ENCODE measurements at regions not wholly inside any gene's neighbourhood (a gene's known extent, or its start where the extent isn't known, plus 50 kb on each side); places are given as distances from the start of the nearest gene placed in this dataset.

- Mint-ChIP-seq H3K27ac (no peak overlapping the region), H3K4me3 (no peak overlapping the region), H3K27me3 (ENCODE audit: low read depth in 3 of 3) (peaks cover 6 to 10% (median 8%) of the 10 kb centered on the region in 3 donors), H3K4me1 (no peaks in the 10 kb centered on the region), H3K36me3 (no peaks in the 10 kb centered on the region), H3K9me3 (peaks cover 0 to 5% (median 2%) of the 10 kb centered on the region in 7 donors)
- Histone ChIP-seq H3K27me3 (ENCODE audit: control insufficient read depth in 2 of 2, insufficient read depth in 2 of 2, low read length in 2 of 2) (no peaks in the 10 kb centered on the region), H3K4me1 (ENCODE audit: control insufficient read depth in 1 of 2, insufficient read depth in 2 of 2, low read length in 2 of 2) (no peaks in the 10 kb centered on the region), H4K20me1 (ENCODE audit: insufficient read depth, low read length) (no peaks in the 10 kb centered on the region), H3K79me2 (ENCODE audit: insufficient read depth, low read length) (no peaks in the 10 kb centered on the region), H3K9ac (ENCODE audit: insufficient read depth, low read length, poor library complexity, severe bottlenecking) (no peak overlapping the region), H3K9me3 (replicated peaks in 1 of 2; ENCODE audit: control insufficient read depth in 1 of 2, insufficient read depth in 1 of 2, low read length in 2 of 2) (no peaks in the 10 kb centered on the region), H3K27ac (ENCODE audit: low read depth in 1 of 2, low read length in 2 of 2) (no peak overlapping the region), H3K4me3 (replicated peaks in 1 of 3; ENCODE audit: low read depth in 2 of 3, low read length in 3 of 3) (no peak overlapping the region), H3K4me2 (replicated peaks; ENCODE audit: extremely low read depth, low read length, poor library complexity, severe bottlenecking) (no peak overlapping the region), H2AFZ (ENCODE audit: insufficient read depth, low read depth, low read length, poor library complexity, severe bottlenecking) (no peak overlapping the region), H3K36me3 (replicated peaks in 1 of 2; ENCODE audit: control insufficient read depth in 1 of 2, insufficient read depth in 2 of 2, low read length in 2 of 2) (no peaks in the 10 kb centered on the region)
- WGBS (ENCODE audit: insufficient coverage), result 95% methylated on average over 3 of the region's 10 CpGs
- TF ChIP-seq CTCF (IDR thresholded peaks at IDR 0.05), result no peak
- intact Hi-C loops (cut with micrococcal nuclease), result no loop called here
- DNase-seq, result no peak
Observed at GRCh38 chr2:20120569-20121416, 69.4 kb upstream of the LAPTM4A start.

- 85% methylated on average over 8 of the region's 8 CpGs for WGBS (ENCODE audit: insufficient coverage)
- H3K27ac Mint-ChIP-seq, result no peak overlapping the region
- intact Hi-C loops (cut with micrococcal nuclease), result no loop called here
- peaks cover 0 to 5% (median 2%) of the 10 kb centered on the region in 7 donors for H3K9me3 Mint-ChIP-seq
- no peaks in the 10 kb centered on the region for H3K27me3 ChIP-seq (ENCODE audit: control insufficient read depth in 2 of 2, insufficient read depth in 2 of 2, low read length in 2 of 2)
- H3K36me3 Mint-ChIP-seq, result no peaks in the 10 kb centered on the region
- no peak for TF ChIP-seq CTCF (IDR thresholded peaks at IDR 0.05)
- no peaks in the 10 kb centered on the region for H3K4me1 ChIP-seq (ENCODE audit: control insufficient read depth in 1 of 2, insufficient read depth in 2 of 2, low read length in 2 of 2)
- H2AFZ ChIP-seq (ENCODE audit: insufficient read depth, low read depth, low read length, poor library complexity, severe bottlenecking), result no peak overlapping the region
- no peak overlapping the region for H3K4me2 ChIP-seq (replicated peaks; ENCODE audit: extremely low read depth, low read length, poor library complexity, severe bottlenecking)
- H3K9me3 ChIP-seq (replicated peaks in 1 of 2; ENCODE audit: control insufficient read depth in 1 of 2, insufficient read depth in 1 of 2, low read length in 2 of 2), result no peaks in the 10 kb centered on the region
- no peak overlapping the region for H3K4me3 ChIP-seq (replicated peaks in 1 of 3; ENCODE audit: low read depth in 2 of 3, low read length in 3 of 3)
- H4K20me1 ChIP-seq (ENCODE audit: insufficient read depth, low read length), result no peaks in the 10 kb centered on the region
- DNase-seq, result no peak
- H3K27ac ChIP-seq (ENCODE audit: low read depth in 1 of 2, low read length in 2 of 2), result no peak overlapping the region
- no peaks in the 10 kb centered on the region for H3K4me1 Mint-ChIP-seq
- H3K9ac ChIP-seq (ENCODE audit: insufficient read depth, low read length, poor library complexity, severe bottlenecking), result no peak overlapping the region
- H3K79me2 ChIP-seq (ENCODE audit: insufficient read depth, low read length), result no peaks in the 10 kb centered on the region
- no peak overlapping the region for H3K4me3 Mint-ChIP-seq
- H3K36me3 ChIP-seq (replicated peaks in 1 of 2; ENCODE audit: control insufficient read depth in 1 of 2, insufficient read depth in 2 of 2, low read length in 2 of 2), result no peaks in the 10 kb centered on the region
- peaks cover 6 to 7% (median 7%) of the 10 kb centered on the region in 3 donors for H3K27me3 Mint-ChIP-seq (ENCODE audit: low read depth in 3 of 3)
Observed at GRCh38 chr2:20118051-20118450, 66.6 kb upstream of the LAPTM4A start.
